ENCODE measurements at regions not wholly inside any gene's neighbourhood (a gene's known extent, or its start where the extent isn't known, plus 50 kb on each side); places are given as distances from the start of the nearest gene placed in this dataset.

DNA sequence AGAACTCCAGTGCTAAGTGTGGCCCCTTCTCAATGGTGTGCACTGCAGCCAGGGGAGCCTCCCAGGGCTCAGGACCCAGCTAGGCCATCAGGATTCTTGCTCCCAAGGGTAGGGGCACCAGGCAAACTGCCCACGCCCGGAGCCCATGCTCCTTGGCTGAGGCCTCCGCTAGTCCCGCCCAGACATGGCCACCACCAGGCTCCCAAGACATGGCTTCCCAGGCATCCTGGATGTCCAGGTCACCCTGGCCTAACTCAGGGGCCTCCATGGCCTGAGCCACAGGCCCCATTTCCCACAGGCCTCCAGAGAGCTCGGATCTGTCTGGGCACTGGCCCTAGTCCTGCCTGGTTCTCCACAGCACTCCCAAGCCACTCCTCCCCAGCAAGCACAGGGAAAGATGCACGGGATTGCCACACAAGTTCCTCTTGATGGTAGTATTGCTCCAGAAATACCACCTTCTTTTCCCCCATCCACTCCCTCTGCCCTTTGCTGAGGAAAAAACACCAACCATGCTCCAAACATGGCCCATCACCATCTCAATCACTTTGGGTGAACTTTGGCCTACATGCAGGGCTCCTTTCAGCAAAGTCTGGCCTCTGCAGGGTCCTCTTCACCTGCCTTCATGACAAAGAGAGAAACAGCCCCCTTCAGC is 274.7 kb upstream of the AGTR2 start:
- intact Hi-C loops (cut with micrococcal nuclease) = no loop called here
- H3K9me3 Mint-ChIP-seq (ENCODE audit: insufficient read depth) = no peaks in the 10 kb centered on the region
- POLR2A ChIA-PET = no interaction called here
- Histone ChIP-seq H3K9me3 (ENCODE audit: control extremely low read depth in 1 of 3, control insufficient read depth in 2 of 3, insufficient read depth in 1 of 3, low read length in 2 of 3) (peaks cover 0 to 9% (median 0%) of the 10 kb centered on the region in 3 donors), H3K9ac (ENCODE audit: low read length) (no peak overlapping the region), H3K4me1 (ENCODE audit: control insufficient read depth in 2 of 2, insufficient read depth in 2 of 2, low read length in 2 of 2) (peaks cover 6 to 22% of the 10 kb centered on the region in 2 donors), H4K20me1 (ENCODE audit: control insufficient read depth, insufficient read depth, low read length, poor library complexity, severe bottlenecking) (no peaks in the 10 kb centered on the region), H3K4me3 (ENCODE audit: control extremely low read depth in 1 of 5, extremely low read depth in 1 of 5, insufficient read depth in 1 of 5, low read depth in 2 of 5, low read length in 4 of 5) (no peak overlapping the region), H3K27me3 (replicated peaks in 1 of 4; ENCODE audit: control extremely low read depth in 1 of 4, control insufficient read depth in 3 of 4, insufficient read depth in 4 of 4, low read length in 3 of 4) (no peaks in the 10 kb centered on the region), H3K36me3 (replicated peaks in 1 of 2; ENCODE audit: control extremely low read depth in 1 of 2, control insufficient read depth in 1 of 2, extremely low read depth in 1 of 2, insufficient read depth in 2 of 2, low read length in 1 of 2) (no peaks in the 10 kb centered on the region), H3K79me2 (ENCODE audit: control insufficient read depth, insufficient read depth, low read length) (no peaks in the 10 kb centered on the region), H3K27ac (ENCODE audit: low read length in 2 of 2) (no peak overlapping the region), H3K4me2 (replicated peaks; ENCODE audit: low read depth, low read length, poor library complexity, severe bottlenecking) (no peak overlapping the region), H2AFZ (ENCODE audit: insufficient read depth, low read depth, low read length, poor library complexity, severe bottlenecking) (no peak overlapping the region)
- CTCF ChIA-PET = no interaction called here
- no peaks in the 10 kb centered on the region for H3K27me3 Mint-ChIP-seq
- no peak for DNase-seq
- ATAC-seq (ENCODE audit: low read depth) = no peak
- no peak overlapping the region for H3K27ac Mint-ChIP-seq
- WGBS (ENCODE audit: insufficient coverage) = 80% methylated on average over 1 of the region's 6 CpGs
- TF ChIP-seq EZH2 (IDR thresholded peaks at IDR 0.05; ENCODE audit: borderline replicate concordance, insufficient read depth, low read depth, low read length, poor library complexity, severe bottlenecking) = no peak
- TF ChIP-seq, protein P1, sequence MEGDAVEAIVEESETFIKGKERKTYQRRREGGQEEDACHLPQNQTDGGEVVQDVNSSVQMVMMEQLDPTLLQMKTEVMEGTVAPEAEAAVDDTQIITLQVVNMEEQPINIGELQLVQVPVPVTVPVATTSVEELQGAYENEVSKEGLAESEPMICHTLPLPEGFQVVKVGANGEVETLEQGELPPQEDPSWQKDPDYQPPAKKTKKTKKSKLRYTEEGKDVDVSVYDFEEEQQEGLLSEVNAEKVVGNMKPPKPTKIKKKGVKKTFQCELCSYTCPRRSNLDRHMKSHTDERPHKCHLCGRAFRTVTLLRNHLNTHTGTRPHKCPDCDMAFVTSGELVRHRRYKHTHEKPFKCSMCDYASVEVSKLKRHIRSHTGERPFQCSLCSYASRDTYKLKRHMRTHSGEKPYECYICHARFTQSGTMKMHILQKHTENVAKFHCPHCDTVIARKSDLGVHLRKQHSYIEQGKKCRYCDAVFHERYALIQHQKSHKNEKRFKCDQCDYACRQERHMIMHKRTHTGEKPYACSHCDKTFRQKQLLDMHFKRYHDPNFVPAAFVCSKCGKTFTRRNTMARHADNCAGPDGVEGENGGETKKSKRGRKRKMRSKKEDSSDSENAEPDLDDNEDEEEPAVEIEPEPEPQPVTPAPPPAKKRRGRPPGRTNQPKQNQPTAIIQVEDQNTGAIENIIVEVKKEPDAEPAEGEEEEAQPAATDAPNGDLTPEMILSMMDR (IDR thresholded peaks at IDR 0.05) = no peak
- H3K4me1 Mint-ChIP-seq = peaks cover 23% of the 10 kb centered on the region
- H3K4me3 Mint-ChIP-seq = no peak overlapping the region

DNA sequence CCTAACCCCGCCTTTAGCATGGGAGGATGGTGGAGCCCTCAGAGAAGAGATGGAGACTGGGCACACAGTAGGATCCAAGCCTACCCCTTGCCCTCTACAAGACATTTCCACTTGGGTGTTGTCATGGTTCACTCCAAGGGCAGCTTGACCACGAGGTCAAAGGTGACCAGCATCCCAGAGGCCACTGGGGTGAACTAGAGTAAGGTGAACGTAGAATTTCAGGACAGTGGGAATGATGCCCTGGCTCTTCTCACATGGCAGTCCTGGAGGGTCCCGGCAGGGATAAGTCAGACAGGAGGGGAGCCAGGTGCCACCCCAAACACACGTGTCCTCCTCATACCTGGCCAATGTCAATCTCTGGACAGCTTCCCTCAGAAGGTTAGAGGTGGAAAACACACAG is 274.2 kb upstream of the AGTR2 start:
- 100% methylated on average over 1 of the region's 5 CpGs for WGBS (ENCODE audit: insufficient coverage)
- intact Hi-C loops (cut with micrococcal nuclease) = no loop called here
- Histone ChIP-seq H2AFZ (ENCODE audit: insufficient read depth, low read depth, low read length, poor library complexity, severe bottlenecking) (no peak overlapping the region), H3K4me2 (replicated peaks; ENCODE audit: low read depth, low read length, poor library complexity, severe bottlenecking) (no peak overlapping the region), H3K4me1 (ENCODE audit: control insufficient read depth in 2 of 2, insufficient read depth in 2 of 2, low read length in 2 of 2) (peaks cover 6 to 22% of the 10 kb centered on the region in 2 donors), H4K20me1 (ENCODE audit: control insufficient read depth, insufficient read depth, low read length, poor library complexity, severe bottlenecking) (no peaks in the 10 kb centered on the region), H3K27me3 (replicated peaks in 1 of 4; ENCODE audit: control extremely low read depth in 1 of 4, control insufficient read depth in 3 of 4, insufficient read depth in 4 of 4, low read length in 3 of 4) (no peaks in the 10 kb centered on the region), H3K36me3 (replicated peaks in 1 of 2; ENCODE audit: control extremely low read depth in 1 of 2, control insufficient read depth in 1 of 2, extremely low read depth in 1 of 2, insufficient read depth in 2 of 2, low read length in 1 of 2) (no peaks in the 10 kb centered on the region), H3K9ac (ENCODE audit: low read length) (no peak overlapping the region), H3K27ac (ENCODE audit: low read length in 2 of 2) (no peak overlapping the region), H3K4me3 (ENCODE audit: control extremely low read depth in 1 of 5, extremely low read depth in 1 of 5, insufficient read depth in 1 of 5, low read depth in 2 of 5, low read length in 4 of 5) (no peak overlapping the region), H3K79me2 (ENCODE audit: control insufficient read depth, insufficient read depth, low read length) (no peaks in the 10 kb centered on the region), H3K9me3 (ENCODE audit: control extremely low read depth in 1 of 3, control insufficient read depth in 2 of 3, insufficient read depth in 1 of 3, low read length in 2 of 3) (peaks cover 0 to 13% (median 0%) of the 10 kb centered on the region in 3 donors)
- no peaks in the 10 kb centered on the region for H3K9me3 Mint-ChIP-seq (ENCODE audit: insufficient read depth)
- H3K4me3 Mint-ChIP-seq = no peak overlapping the region
- CTCF ChIA-PET = no interaction called here
- no peak overlapping the region for H3K27ac Mint-ChIP-seq
- ATAC-seq (ENCODE audit: low read depth) (no peak), DNase-seq (no peak)
- TF ChIP-seq EZH2 (IDR thresholded peaks at IDR 0.05; ENCODE audit: borderline replicate concordance, insufficient read depth, low read depth, low read length, poor library complexity, severe bottlenecking) = no peak
- TF ChIP-seq, protein P1 (IDR thresholded peaks at IDR 0.05) = no peak
- POLR2A ChIA-PET = no interaction called here
- H3K27me3 Mint-ChIP-seq = no peaks in the 10 kb centered on the region
- H3K4me1 Mint-ChIP-seq = peaks cover 23% of the 10 kb centered on the region
